SK-N-SH (cell line): ENCODE measurements at regions not wholly inside any gene's neighbourhood (a gene's known extent, or its start where the extent isn't known, plus 50 kb on each side); places are given as distances from the start of the nearest gene placed in this dataset.

Experiments
- FOXJ3 ChIP-seq: sonication (generic); formaldehyde crosslinking; IDR thresholded peaks from 2 replicates; pipeline ENCODE4 v1.5.1; 2020; ENCODE audit warnings: mild to moderate bottlenecking, missing genetic modification reagents
- MXI1 ChIP-seq: IDR thresholded peaks from 2 replicates; pipeline ENCODE4 v1.6.1; 2012; ENCODE audit warnings: mild to moderate bottlenecking, low read depth, low read length, improper control_type of control experiment
- NFIC ChIP-seq: IDR thresholded peaks from 2 replicates; pipeline ENCODE4 v1.4.0; 2012; ENCODE audit warnings: borderline replicate concordance
- POLR2AphosphoS5 ChIP-seq: IDR thresholded peaks from 2 replicates; pipeline ENCODE4 v1.6.1; 2012; ENCODE audit warnings: low read depth, low read length
- RCOR1 ChIP-seq: fragments of 150-350 bp; IDR thresholded peaks from 2 replicates; pipeline ENCODE4 v1.6.1; 2017; ENCODE audit warnings: antibody characterized with exemption, low read length
- YY1 ChIP-seq: IDR thresholded peaks from 2 replicates; pipeline ENCODE4 v1.4.0; 2012; ENCODE audit warnings: low read depth, mild to moderate bottlenecking
- TF ChIP-seq, protein P1 (sequence below): fragments of 200-600 bp; sonication (generic); IDR thresholded peaks from 2 replicates; pipeline ENCODE4 v1.6.1; 2017; ENCODE audit warnings: antibody characterized with exemption, mild to moderate bottlenecking, moderate library complexity

DNA sequence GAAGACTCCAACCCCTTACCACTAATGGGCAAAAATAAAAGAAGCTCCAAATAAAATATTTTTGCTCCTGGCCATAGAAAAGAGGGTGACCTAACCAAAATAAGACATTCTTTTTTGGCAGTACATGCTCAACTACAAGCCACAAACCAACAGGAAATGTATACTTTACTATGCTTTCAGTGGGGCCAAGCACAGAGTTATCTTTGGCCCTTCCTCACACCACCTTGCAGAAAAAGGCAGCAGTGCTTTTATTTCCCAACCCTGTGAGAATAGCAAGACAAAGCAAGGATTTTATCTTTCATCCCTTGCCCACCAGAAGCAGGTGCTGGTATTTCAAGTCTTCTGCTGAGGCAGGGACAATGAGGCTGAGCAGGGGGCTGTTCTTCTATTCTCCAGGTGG lies 1493.1 kb downstream of the CDH11 start:
- TF ChIP-seq, protein P1, sequence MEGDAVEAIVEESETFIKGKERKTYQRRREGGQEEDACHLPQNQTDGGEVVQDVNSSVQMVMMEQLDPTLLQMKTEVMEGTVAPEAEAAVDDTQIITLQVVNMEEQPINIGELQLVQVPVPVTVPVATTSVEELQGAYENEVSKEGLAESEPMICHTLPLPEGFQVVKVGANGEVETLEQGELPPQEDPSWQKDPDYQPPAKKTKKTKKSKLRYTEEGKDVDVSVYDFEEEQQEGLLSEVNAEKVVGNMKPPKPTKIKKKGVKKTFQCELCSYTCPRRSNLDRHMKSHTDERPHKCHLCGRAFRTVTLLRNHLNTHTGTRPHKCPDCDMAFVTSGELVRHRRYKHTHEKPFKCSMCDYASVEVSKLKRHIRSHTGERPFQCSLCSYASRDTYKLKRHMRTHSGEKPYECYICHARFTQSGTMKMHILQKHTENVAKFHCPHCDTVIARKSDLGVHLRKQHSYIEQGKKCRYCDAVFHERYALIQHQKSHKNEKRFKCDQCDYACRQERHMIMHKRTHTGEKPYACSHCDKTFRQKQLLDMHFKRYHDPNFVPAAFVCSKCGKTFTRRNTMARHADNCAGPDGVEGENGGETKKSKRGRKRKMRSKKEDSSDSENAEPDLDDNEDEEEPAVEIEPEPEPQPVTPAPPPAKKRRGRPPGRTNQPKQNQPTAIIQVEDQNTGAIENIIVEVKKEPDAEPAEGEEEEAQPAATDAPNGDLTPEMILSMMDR, result no peak
- no peak for TF ChIP-seq FOXJ3 (CRISPR knock-in tag)
- no peak for TF ChIP-seq POLR2AphosphoS5
- TF ChIP-seq NFIC, result no peak
- no peak for TF ChIP-seq MXI1
- no peak for TF ChIP-seq RCOR1
- no peak for TF ChIP-seq YY1
